Lung (tissue), 11 donors: ENCODE measurements at regions not wholly inside any gene's neighbourhood (a gene's known extent, or its start where the extent isn't known, plus 50 kb on each side); places are given as distances from the start of the nearest gene placed in this dataset.

Source experiments
- ATAC-seq: fragments of 200-7000 bp; cut with Tn5 transposase; one replicate; pipeline ENCODE4 v1.9.1; 2020; ENCODE audit warnings: moderate number of reproducible peaks; ENCODE audit not compliant: insufficient read depth, low FRiP score
- DNase-seq, 3 donors: peaks; one replicate each; pipeline ENCODE4 v3.0.0-alpha.2; 2013 to 2017
- H3K27ac ChIP-seq, 2 donors: one replicate each; pipeline ENCODE4 v1.5.1; 2013; ENCODE audit warnings: mild to moderate bottlenecking in 2 of 2, moderate library complexity in 2 of 2, control low read depth in 1 of 2, inconsistent platforms in 1 of 2, low read depth in 1 of 2, low read length in 1 of 2
- H3K27me3 ChIP-seq, 3 donors: one replicate each; pipeline ENCODE4 v1.5.1; 2013; ENCODE audit warnings: low read length in 2 of 3; ENCODE audit not compliant: control insufficient read depth in 3 of 3, insufficient read depth in 3 of 3
- H3K36me3 ChIP-seq, 4 donors: one replicate each; pipeline ENCODE4 v1.5.1; 2013; ENCODE audit warnings: low read length in 4 of 4, mild to moderate bottlenecking in 1 of 4, moderate library complexity in 1 of 4; ENCODE audit not compliant: control insufficient read depth in 4 of 4, insufficient read depth in 4 of 4
- H3K4me1 ChIP-seq, 5 donors: one replicate each; pipeline ENCODE4 v1.5.1; 2013; ENCODE audit warnings: low read length in 5 of 5, mild to moderate bottlenecking in 2 of 5, moderate library complexity in 1 of 5; ENCODE audit not compliant: control insufficient read depth in 5 of 5, insufficient read depth in 5 of 5
- H3K4me3 ChIP-seq: one replicate; pipeline ENCODE4 v1.5.1; 2013; ENCODE audit warnings: mild to moderate bottlenecking, control low read depth, moderate library complexity
- H3K9ac ChIP-seq, 2 donors: one replicate each; pipeline ENCODE4 v1.5.1; 2013; ENCODE audit warnings: low read length in 2 of 2, control low read depth in 1 of 2; ENCODE audit not compliant: insufficient read depth in 1 of 2
- H3K9me3 ChIP-seq, 4 donors: one replicate each; pipeline ENCODE4 v1.5.1; 2013; ENCODE audit warnings: low read length in 3 of 4, mild to moderate bottlenecking in 1 of 4, moderate library complexity in 1 of 4; ENCODE audit not compliant: control insufficient read depth in 4 of 4, insufficient read depth in 3 of 4
- CTCF ChIP-seq: IDR thresholded peaks from 2 replicates; pipeline ENCODE4 v1.5.1; 2012; ENCODE audit warnings: mild to moderate bottlenecking; ENCODE audit errors: control extremely low read depth, extremely low read depth
- WGBS, 2 donors: extraction: QIAGEN DNeasy Blood & Tissue Kit; methylation state at CpG; one replicate each; pipeline ENCODE4 v1.1.7; 2013; 5-methylcytosine and 5-hydroxymethylcytosine counted together
- donor health status: control.
- donor health status: control.
- donor health status: Bipolar disorder and iron deficiency.
- donor health status: healthy.
- donor health status: DM: yes; HTN: yes; CAD: no.

- no peaks in the 10 kb centered on the region for H3K9me3 ChIP-seq
- no peaks in the 10 kb centered on the region for H3K36me3 ChIP-seq
- no peak overlapping the region for H3K4me3 ChIP-seq
- H3K27ac ChIP-seq = no peak overlapping the region
- 30 to 36% methylated on average over 14 of the region's 14 CpGs for WGBS, 2 donors
- no peak for ATAC-seq
- H3K9ac ChIP-seq = peak overlapping the region in 1 of 2 donors; percentile 16
- peak; percentile 74 to 90 (median 87) for DNase-seq
- no peaks in the 10 kb centered on the region for H3K27me3 ChIP-seq
- TF ChIP-seq CTCF = peak; percentile 38
- H3K4me1 ChIP-seq = peaks cover 0 to 16% (median 3%) of the 10 kb centered on the region in 5 donors
Measured at GRCh38 chr15:35751413-35752133, 205.6 kb upstream of the DPH6 start.

GRCh38 chr15:35752134-35752466, 206.1 kb upstream of the DPH6 start:
- H3K36me3 ChIP-seq = no peaks in the 10 kb centered on the region
- DNase-seq (no peak), ATAC-seq (no peak)
- 80 to 85% methylated on average over 5 of the region's 5 CpGs for WGBS, 2 donors
- H3K4me1 ChIP-seq = peaks cover 0 to 16% (median 3%) of the 10 kb centered on the region in 5 donors
- H3K9ac ChIP-seq = no peak overlapping the region
- no peak overlapping the region for H3K27ac ChIP-seq
- H3K27me3 ChIP-seq = no peaks in the 10 kb centered on the region
- TF ChIP-seq CTCF = no peak
- no peaks in the 10 kb centered on the region for H3K9me3 ChIP-seq
- no peak overlapping the region for H3K4me3 ChIP-seq

- Histone ChIP-seq H3K9ac (no peak overlapping the region), H3K4me1 (peaks cover 0 to 16% (median 3%) of the 10 kb centered on the region in 5 donors), H3K27me3 (no peaks in the 10 kb centered on the region), H3K9me3 (no peaks in the 10 kb centered on the region), H3K4me3 (no peak overlapping the region), H3K27ac (peak overlapping the region in 1 of 2 donors; percentile 33), H3K36me3 (no peaks in the 10 kb centered on the region)
- TF ChIP-seq CTCF = no peak
- no peak for ATAC-seq
- no peak for DNase-seq
- 79 to 90% methylated on average over 3 of the region's 3 CpGs for WGBS, 2 donors
Measured at GRCh38 chr15:35753486-35753885, 207.5 kb upstream of the DPH6 start.

- no peaks in the 10 kb centered on the region for H3K27me3 ChIP-seq
- ATAC-seq (no peak), DNase-seq (no peak)
- WGBS, 2 donors = 58 to 76% methylated on average over 2 of the region's 2 CpGs
- no peak overlapping the region for H3K27ac ChIP-seq
- H3K4me1 ChIP-seq = peaks cover 0 to 16% (median 3%) of the 10 kb centered on the region in 5 donors
- no peaks in the 10 kb centered on the region for H3K36me3 ChIP-seq
- no peak for TF ChIP-seq CTCF
- no peak overlapping the region for H3K9ac ChIP-seq
- H3K9me3 ChIP-seq = no peaks in the 10 kb centered on the region
- no peak overlapping the region for H3K4me3 ChIP-seq
Measured at GRCh38 chr15:35755237-35755802, 209.4 kb upstream of the DPH6 start.
